Trophoblast cell (in vitro differentiated cells and primary cell): ENCODE measurements at regions not wholly inside any gene's neighbourhood (a gene's known extent, or its start where the extent isn't known, plus 50 kb on each side); places are given as distances from the start of the nearest gene placed in this dataset.

Source experiments
- DNase-seq, 2 donors: peaks; one replicate each; pipeline ENCODE4 v3.0.0-alpha.2; 2016
- H2AFZ ChIP-seq: 2 replicates; pipeline ENCODE4 v1.6.1; 2013; ENCODE audit warnings: low read length, moderate library complexity, mild to moderate bottlenecking; ENCODE audit not compliant: insufficient read depth, poor library complexity
- H2AK5ac ChIP-seq: 2 replicates; pipeline ENCODE4 v1.6.1; 2013; ENCODE audit warnings: mild to moderate bottlenecking, low read length
- H2BK120ac ChIP-seq: 2 replicates; pipeline ENCODE4 v1.6.1; 2013; ENCODE audit warnings: low read length, mild to moderate bottlenecking, moderate library complexity; ENCODE audit not compliant: insufficient read depth, poor library complexity
- H2BK12ac ChIP-seq: 2 replicates; pipeline ENCODE4 v1.6.1; 2013; ENCODE audit warnings: mild to moderate bottlenecking, low read length, moderate library complexity
- H2BK5ac ChIP-seq: 2 replicates; pipeline ENCODE4 v1.6.1; 2013; ENCODE audit warnings: low read length, low read depth, moderate library complexity, mild to moderate bottlenecking; ENCODE audit not compliant: poor library complexity
- H3K14ac ChIP-seq: 2 replicates; pipeline ENCODE4 v1.6.1; 2013; ENCODE audit warnings: mild to moderate bottlenecking, low read length
- H3K18ac ChIP-seq: 2 replicates; pipeline ENCODE4 v1.6.1; 2013; ENCODE audit warnings: mild to moderate bottlenecking, low read length
- H3K23ac ChIP-seq: 2 replicates; pipeline ENCODE4 v1.6.1; 2013; ENCODE audit warnings: low read length
- H3K27ac ChIP-seq: 2 replicates; pipeline ENCODE4 v1.5.1; 2013; ENCODE audit warnings: low read depth, mild to moderate bottlenecking, inconsistent platforms, low read length, moderate library complexity
- H3K27me3 ChIP-seq: 2 replicates; pipeline ENCODE4 v1.6.1; 2013; ENCODE audit warnings: inconsistent platforms, mild to moderate bottlenecking, low read length, moderate library complexity; ENCODE audit not compliant: insufficient read depth
- H3K36me3 ChIP-seq, 2 experiments: 1 replicate in 1 of 2; 2 replicates in 1 of 2; pipeline ENCODE4 v1.6.1; 2013; ENCODE audit warnings: low read length in 2 of 2, mild to moderate bottlenecking in 2 of 2, moderate library complexity in 1 of 2; ENCODE audit not compliant: insufficient read depth in 2 of 2, control insufficient read depth in 1 of 2
- H3K4ac ChIP-seq: 2 replicates; pipeline ENCODE4 v1.6.1; 2013; ENCODE audit warnings: low read depth, mild to moderate bottlenecking, low read length, moderate library complexity
- H3K4me1 ChIP-seq, 2 experiments: 1 replicate in 1 of 2; 2 replicates in 1 of 2; pipeline ENCODE4 v1.6.1; 2013; ENCODE audit warnings: low read length in 2 of 2, mild to moderate bottlenecking in 2 of 2, moderate library complexity in 1 of 2; ENCODE audit not compliant: insufficient read depth in 2 of 2, control insufficient read depth in 1 of 2
- H3K4me2 ChIP-seq: 2 replicates; pipeline ENCODE4 v1.6.1; 2013; ENCODE audit warnings: inconsistent platforms, mild to moderate bottlenecking, low read length, moderate library complexity
- H3K4me3 ChIP-seq: 2 replicates; pipeline ENCODE4 v1.5.1; 2013; ENCODE audit warnings: mild to moderate bottlenecking, low read depth, low read length, inconsistent platforms
- H3K79me1 ChIP-seq: one replicate; pipeline ENCODE4 v1.6.1; 2013; ENCODE audit warnings: low read length
- H3K79me2 ChIP-seq: 2 replicates; pipeline ENCODE4 v1.6.1; 2013; ENCODE audit warnings: low read length, mild to moderate bottlenecking; ENCODE audit not compliant: control insufficient read depth, insufficient read depth, poor library complexity
- H3K9ac ChIP-seq: 2 replicates; pipeline ENCODE4 v1.6.1; 2013; ENCODE audit warnings: mild to moderate bottlenecking, low read length
- H3K9me3 ChIP-seq: 2 replicates; pipeline ENCODE4 v1.6.1; 2013; ENCODE audit warnings: low read depth, mild to moderate bottlenecking, control low read depth, inconsistent platforms, low read length; ENCODE audit not compliant: insufficient read depth
- H4K12ac ChIP-seq: 2 replicates; pipeline ENCODE4 v1.6.1; 2013; ENCODE audit warnings: low read depth, mild to moderate bottlenecking, low read length, moderate library complexity
- H4K8ac ChIP-seq: 2 replicates; pipeline ENCODE4 v1.6.1; 2013; ENCODE audit warnings: low read depth, mild to moderate bottlenecking, low read length, moderate library complexity
- H4K91ac ChIP-seq: one replicate; pipeline ENCODE4 v1.6.1; 2013; ENCODE audit warnings: low read depth, mild to moderate bottlenecking, low read length, moderate library complexity
- WGBS: extraction: QIAGEN DNeasy Blood & Tissue Kit; methylation state at CpG from one replicate; pipeline ENCODE4 v1.1.7; 2013; ENCODE audit warnings: missing lambda C conversion rate; ENCODE audit not compliant: insufficient read length, insufficient coverage; ENCODE audit errors: extremely low coverage; 5-methylcytosine and 5-hydroxymethylcytosine counted together

DNA sequence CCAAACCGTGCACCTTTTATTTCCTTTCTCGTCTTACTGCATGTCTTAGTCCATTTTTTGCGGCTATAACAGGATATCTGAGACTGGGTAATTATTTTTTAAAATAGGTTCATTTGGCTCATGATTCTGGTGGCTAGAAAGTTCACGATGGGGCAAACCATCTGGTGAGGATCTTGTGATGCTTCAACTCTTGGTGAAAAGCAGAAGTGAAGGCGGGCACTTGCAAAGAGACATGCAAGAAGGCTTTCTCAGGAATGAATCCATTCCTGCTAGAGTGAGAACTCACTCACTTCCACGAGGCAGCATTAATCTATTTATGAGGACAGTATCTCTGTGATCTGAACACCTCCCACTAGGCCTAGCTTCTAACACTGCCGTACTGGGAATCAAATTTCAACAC lies 327.1 kb upstream of the RBMS1 start:
- Histone ChIP-seq H3K27ac (no peak overlapping the region), H2AK5ac (no peak overlapping the region), H4K8ac (no peak overlapping the region), H4K12ac (no peak overlapping the region), H4K91ac (no peak overlapping the region), H3K18ac (no peak overlapping the region), H2BK5ac (no peak overlapping the region), H3K4me2 (no peak overlapping the region), H3K9me3 (no peaks in the 10 kb centered on the region), H3K23ac (no peak overlapping the region), H3K4ac (no peak overlapping the region), H2BK12ac (no peak overlapping the region), H3K9ac (no peak overlapping the region), H2BK120ac (no peak overlapping the region), H3K27me3 (no peaks in the 10 kb centered on the region), H3K79me2 (no peaks in the 10 kb centered on the region), H3K14ac (no peak overlapping the region), H3K4me1 (no peaks in the 10 kb centered on the region), H3K79me1 (no peaks in the 10 kb centered on the region), H3K4me3 (no peak overlapping the region), H3K36me3 (no peaks in the 10 kb centered on the region), H2AFZ (no peak overlapping the region)
- WGBS, result no CpG with 5 or more reads among the region's 7 CpGs
- no peak for DNase-seq

- no peak overlapping the region for H3K9ac ChIP-seq
- no peak overlapping the region for H3K23ac ChIP-seq
- H3K4me2 ChIP-seq, result no peak overlapping the region
- H3K36me3 ChIP-seq, result peaks cover 0 to 2% of the 10 kb centered on the region in 2 experiments
- no peaks in the 10 kb centered on the region for H3K79me2 ChIP-seq
- no peak overlapping the region for H4K91ac ChIP-seq
- no peak overlapping the region for H3K27ac ChIP-seq
- no peaks in the 10 kb centered on the region for H3K79me1 ChIP-seq
- no peak overlapping the region for H3K4ac ChIP-seq
- DNase-seq, result no peak
- no peak overlapping the region for H4K12ac ChIP-seq
- no peak overlapping the region for H2BK5ac ChIP-seq
- H2AK5ac ChIP-seq, result no peak overlapping the region
- H3K9me3 ChIP-seq, result peaks cover 5% of the 10 kb centered on the region
- no peak overlapping the region for H4K8ac ChIP-seq
- no peak overlapping the region for H2AFZ ChIP-seq
- H3K27me3 ChIP-seq, result no peaks in the 10 kb centered on the region
- no peak overlapping the region for H2BK12ac ChIP-seq
- H3K18ac ChIP-seq, result no peak overlapping the region
- H3K4me3 ChIP-seq, result no peak overlapping the region
- H3K4me1 ChIP-seq, result no peaks in the 10 kb centered on the region
- H3K14ac ChIP-seq, result no peak overlapping the region
- H2BK120ac ChIP-seq, result no peak overlapping the region
Measured at GRCh38 chr2:160822006-160822405, 328.4 kb upstream of the RBMS1 start.

DNA sequence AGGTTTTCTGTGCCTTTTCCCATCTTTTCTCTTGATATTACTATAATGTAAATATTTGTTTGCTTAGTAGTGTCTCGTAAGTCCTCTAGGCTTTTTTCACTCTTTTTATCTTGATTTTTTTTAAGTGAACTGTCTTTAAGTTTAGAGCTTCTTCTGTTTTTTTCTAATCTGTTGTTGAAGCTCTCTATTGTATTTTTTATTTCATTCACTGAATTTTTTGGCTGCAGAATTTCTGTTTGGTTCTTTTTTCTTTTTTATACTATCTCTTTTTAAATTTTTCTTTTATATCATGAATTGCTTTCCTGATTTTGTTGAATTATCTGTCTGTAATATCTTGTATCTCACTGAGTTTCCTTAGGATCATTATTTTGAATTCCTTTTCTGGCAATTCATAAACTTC lies 331.8 kb upstream of the RBMS1 start:
- H3K27me3 ChIP-seq, result no peaks in the 10 kb centered on the region
- no peak overlapping the region for H3K4me2 ChIP-seq
- H2AK5ac ChIP-seq, result no peak overlapping the region
- no peak overlapping the region for H2BK12ac ChIP-seq
- H3K79me1 ChIP-seq, result no peaks in the 10 kb centered on the region
- H4K8ac ChIP-seq, result no peak overlapping the region
- peaks cover 5% of the 10 kb centered on the region for H3K9me3 ChIP-seq
- no peak overlapping the region for H3K9ac ChIP-seq
- H2BK5ac ChIP-seq, result no peak overlapping the region
- H3K23ac ChIP-seq, result no peak overlapping the region
- no peak overlapping the region for H3K18ac ChIP-seq
- no peak overlapping the region for H3K27ac ChIP-seq
- no peak overlapping the region for H4K12ac ChIP-seq
- no peak overlapping the region for H3K4ac ChIP-seq
- no peak overlapping the region for H3K14ac ChIP-seq
- peaks cover 0 to 2% of the 10 kb centered on the region in 2 experiments for H3K36me3 ChIP-seq
- no CpG with 5 or more reads among the region's 1 CpG for WGBS
- H2BK120ac ChIP-seq, result no peak overlapping the region
- H3K4me3 ChIP-seq, result no peak overlapping the region
- H4K91ac ChIP-seq, result no peak overlapping the region
- H3K4me1 ChIP-seq, result no peaks in the 10 kb centered on the region
- no peaks in the 10 kb centered on the region for H3K79me2 ChIP-seq
- no peak overlapping the region for H2AFZ ChIP-seq
- no peak for DNase-seq

- no peak overlapping the region for H3K4ac ChIP-seq
- no peak overlapping the region for H3K27ac ChIP-seq
- H3K9me3 ChIP-seq, result peaks cover 5% of the 10 kb centered on the region
- no peak overlapping the region for H2BK120ac ChIP-seq
- no peak overlapping the region for H2AK5ac ChIP-seq
- no peaks in the 10 kb centered on the region for H3K4me1 ChIP-seq
- no peak overlapping the region for H2AFZ ChIP-seq
- H3K23ac ChIP-seq, result no peak overlapping the region
- no peak overlapping the region for H4K8ac ChIP-seq
- no peak overlapping the region for H3K4me2 ChIP-seq
- H4K91ac ChIP-seq, result no peak overlapping the region
- no peak for DNase-seq
- H3K79me2 ChIP-seq, result no peaks in the 10 kb centered on the region
- H3K4me3 ChIP-seq, result no peak overlapping the region
- no peak overlapping the region for H3K9ac ChIP-seq
- H3K27me3 ChIP-seq, result no peaks in the 10 kb centered on the region
- no peak overlapping the region for H3K18ac ChIP-seq
- no peak overlapping the region for H2BK12ac ChIP-seq
- peaks cover 0 to 2% of the 10 kb centered on the region in 2 experiments for H3K36me3 ChIP-seq
- no peak overlapping the region for H3K14ac ChIP-seq
- H3K79me1 ChIP-seq, result no peaks in the 10 kb centered on the region
- no peak overlapping the region for H4K12ac ChIP-seq
- H2BK5ac ChIP-seq, result no peak overlapping the region
Measured at GRCh38 chr2:160826496-160826895, 332.9 kb upstream of the RBMS1 start.

DNA sequence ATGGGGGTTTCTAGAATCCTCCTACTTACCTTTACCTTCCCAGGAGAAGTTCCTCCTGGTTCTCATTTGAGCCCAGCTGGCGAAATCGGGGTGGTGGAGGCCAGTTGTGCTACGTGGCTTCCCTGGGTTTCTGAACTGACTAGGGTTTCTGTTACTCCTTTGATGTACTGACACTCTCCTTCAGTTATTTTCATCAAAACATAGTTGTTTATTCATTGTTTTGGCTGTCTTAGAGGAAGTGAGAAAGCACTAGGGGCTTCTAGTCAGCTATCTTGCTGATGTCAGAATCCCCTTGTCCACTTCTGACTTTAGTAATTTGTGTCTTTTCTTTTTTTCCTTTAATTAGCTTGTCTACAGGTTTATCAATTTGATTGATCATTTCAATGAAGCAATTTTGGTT lies 332.2 kb upstream of the TANK start:
- Histone ChIP-seq H3K36me3 (peaks cover 0 to 2% of the 10 kb centered on the region in 2 experiments), H3K9ac (no peak overlapping the region), H3K4ac (no peak overlapping the region), H3K14ac (no peak overlapping the region), H3K79me2 (no peaks in the 10 kb centered on the region), H2AFZ (no peak overlapping the region), H2AK5ac (no peak overlapping the region), H2BK12ac (no peak overlapping the region), H3K4me2 (no peak overlapping the region), H3K23ac (no peak overlapping the region), H4K91ac (no peak overlapping the region), H4K8ac (no peak overlapping the region), H4K12ac (no peak overlapping the region), H3K18ac (no peak overlapping the region), H3K27ac (no peak overlapping the region), H3K4me1 (no peaks in the 10 kb centered on the region), H2BK5ac (no peak overlapping the region), H3K9me3 (peaks cover 5% of the 10 kb centered on the region), H3K4me3 (no peak overlapping the region), H3K27me3 (no peaks in the 10 kb centered on the region), H3K79me1 (no peaks in the 10 kb centered on the region), H2BK120ac (no peak overlapping the region)
- no peak for DNase-seq
- no CpG with 5 or more reads among the region's 3 CpGs for WGBS
